ENCODE measurements at regions not wholly inside any gene's neighbourhood (a gene's known extent, or its start where the extent isn't known, plus 50 kb on each side); places are given as distances from the start of the nearest gene placed in this dataset.

GRCh38 chr5:68582284-68582683, 366.7 kb downstream of the PIK3R1 start:
- no peak overlapping the region for H3K27ac Mint-ChIP-seq
- no peak overlapping the region for H3K4me3 ChIP-seq
- no peaks in the 10 kb centered on the region for H3K4me1 ChIP-seq (ENCODE audit: insufficient read depth)
- peaks cover 12% of the 10 kb centered on the region for H3K9me3 Mint-ChIP-seq
- H3F3A ChIP-seq (replicated peaks; ENCODE audit: low read depth): no peaks in the 10 kb centered on the region
- H3K36me3 Mint-ChIP-seq (ENCODE audit: low read depth): peaks cover 7% of the 10 kb centered on the region; the same call in 2 of the 3 replicates
- H3K27ac ChIP-seq (ENCODE audit: low read depth): no peak overlapping the region
- no peaks in the 10 kb centered on the region for H3K27me3 ChIP-seq (ENCODE audit: insufficient read depth)
- no peaks in the 10 kb centered on the region for H3K36me3 ChIP-seq (ENCODE audit: insufficient read depth)
- no peaks in the 10 kb centered on the region for H4K20me1 ChIP-seq (replicated peaks; ENCODE audit: insufficient read depth)
- no peak overlapping the region for H3K4me2 ChIP-seq
- no peaks in the 10 kb centered on the region for H3K27me3 Mint-ChIP-seq (ENCODE audit: insufficient read depth, low read depth, poor library complexity)
- H3K79me2 ChIP-seq (replicated peaks; ENCODE audit: insufficient read depth): no peaks in the 10 kb centered on the region
- H3K4me3 Mint-ChIP-seq: no peak overlapping the region
- no peaks in the 10 kb centered on the region for H3K4me1 Mint-ChIP-seq
- peaks cover 2% of the 10 kb centered on the region; the same call in 1 of the 2 replicates for H3K9me2 ChIP-seq (ENCODE audit: insufficient read depth)
- TF ChIP-seq REST (IDR thresholded peaks at IDR 0.05; ENCODE audit: unreplicated experiment) (no peak), EZH2 (IDR thresholded peaks at IDR 0.05; ENCODE audit: low read depth, unreplicated experiment) (no peak), STAT1 (IDR thresholded peaks at IDR 0.05; ENCODE audit: unreplicated experiment) (no peak), EZH2phosphoT487 (IDR thresholded peaks at IDR 0.05; ENCODE audit: unreplicated experiment) (no peak), ZNF462 (CRISPR knock-in tag; IDR thresholded peaks at IDR 0.05) (no peak), NANOG (IDR thresholded peaks at IDR 0.05; ENCODE audit: borderline replicate concordance) (no peak), ZNF114 (CRISPR knock-in tag; IDR thresholded peaks at IDR 0.05) (no peak), POLR2AphosphoS5 (IDR thresholded peaks at IDR 0.05; ENCODE audit: low read depth) (no peak), JUNB (IDR thresholded peaks at IDR 0.05; ENCODE audit: unreplicated experiment) (no peak), ZNF331 (CRISPR knock-in tag; IDR thresholded peaks at IDR 0.05; ENCODE audit: low read depth) (no peak)
- DNase-seq (ENCODE audit: low spot score) (no peak), ATAC-seq (no peak)
- no peak overlapping the region for H2AFZ ChIP-seq

Data from GM23338 (cell line).